ENCODE measurements at regions not wholly inside any gene's neighbourhood (a gene's known extent, or its start where the extent isn't known, plus 50 kb on each side); places are given as distances from the start of the nearest gene placed in this dataset.
"Not testable (repeated sequence)": the region's sequence is repeated elsewhere in the genome, so short reads cannot be mapped to it uniquely, and the experiment has no call there.

DNA sequence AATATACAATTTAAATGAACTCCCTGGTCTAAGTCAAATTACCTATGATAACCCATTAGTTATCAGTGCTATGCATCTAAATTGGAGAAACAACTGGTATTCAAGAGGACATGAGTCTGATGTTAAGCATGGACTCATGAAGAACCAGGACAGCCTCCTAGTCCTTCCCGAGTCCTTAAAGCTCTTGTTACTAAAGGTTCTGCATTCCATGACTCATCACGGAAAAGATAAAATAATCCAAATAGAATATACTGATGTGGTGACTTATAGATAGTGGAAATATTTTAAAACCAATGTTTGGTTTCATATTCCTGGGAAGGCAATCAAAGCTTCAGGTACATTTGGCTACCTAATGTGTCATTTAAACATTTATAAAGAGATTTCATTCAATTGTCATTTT, 117.2 kb upstream of the PMCH start:
- no peak for TF ChIP-seq JUND (IDR thresholded peaks at IDR 0.05; ENCODE audit: low read depth)
- in situ Hi-C loops (cut with HindIII; ENCODE audit: low pct_unique_long_range_greater_than_20kb, low sequenced_read_pairs) = no loop called here
- DNase-seq (ENCODE audit: low read depth in 1 of 2, low spot score in 1 of 2) = no peak

DNA sequence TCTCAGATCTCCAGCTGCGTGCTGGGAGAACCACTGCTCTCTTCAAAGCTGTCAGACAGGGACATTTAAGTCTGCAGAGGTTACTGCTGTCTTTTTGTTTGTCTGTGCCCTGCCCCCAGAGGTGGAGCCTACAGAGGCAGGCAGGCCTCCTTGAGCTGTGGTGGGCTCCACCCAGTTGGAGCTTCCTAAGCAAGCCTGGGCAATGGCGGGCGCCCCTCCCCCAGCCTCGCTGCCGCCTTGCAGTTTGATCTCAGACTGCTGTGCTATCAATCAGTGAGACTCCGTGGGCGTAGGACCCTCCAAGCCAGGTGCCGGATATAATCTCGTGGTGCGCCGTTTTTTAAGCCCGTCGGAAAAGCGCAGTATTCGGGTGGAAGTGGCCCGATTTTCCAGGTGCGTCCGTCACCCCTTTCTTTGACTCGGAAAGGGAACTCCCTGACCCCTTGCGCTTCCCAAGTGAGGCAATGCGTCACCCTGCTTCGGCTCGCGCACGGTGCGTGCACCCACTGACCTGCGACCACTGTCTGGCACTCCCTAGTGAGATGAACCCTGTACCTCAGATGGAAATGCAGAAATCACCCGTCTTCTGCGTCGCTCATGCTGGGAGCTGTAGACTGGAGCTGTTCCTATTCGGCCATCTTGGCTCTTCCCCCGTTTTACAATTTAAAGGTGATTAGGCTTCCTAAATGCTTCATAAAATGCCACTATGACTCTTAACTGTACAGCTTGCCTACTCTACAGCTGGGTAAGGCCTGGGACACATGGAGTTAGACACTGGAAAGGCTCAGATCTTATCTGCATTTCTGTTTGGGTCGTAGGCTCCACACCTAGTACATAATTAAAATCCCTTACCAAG, 115.7 kb upstream of the PMCH start:
- in situ Hi-C loops (cut with HindIII; ENCODE audit: low pct_unique_long_range_greater_than_20kb, low sequenced_read_pairs) = not testable (repeated sequence)
- DNase-seq (ENCODE audit: low read depth in 1 of 2, low spot score in 1 of 2) = peak in 1 of 2 experiments; percentile 9

GRCh38 chr12:102305486-102305885, 107.9 kb upstream of the PMCH start:
- in situ Hi-C loops (cut with HindIII; ENCODE audit: low pct_unique_long_range_greater_than_20kb, low sequenced_read_pairs) = no loop called here
- no peak for DNase-seq (ENCODE audit: low read depth in 1 of 2, low spot score in 1 of 2)
- no peak for TF ChIP-seq JUND (IDR thresholded peaks at IDR 0.05; ENCODE audit: low read depth)

DNA sequence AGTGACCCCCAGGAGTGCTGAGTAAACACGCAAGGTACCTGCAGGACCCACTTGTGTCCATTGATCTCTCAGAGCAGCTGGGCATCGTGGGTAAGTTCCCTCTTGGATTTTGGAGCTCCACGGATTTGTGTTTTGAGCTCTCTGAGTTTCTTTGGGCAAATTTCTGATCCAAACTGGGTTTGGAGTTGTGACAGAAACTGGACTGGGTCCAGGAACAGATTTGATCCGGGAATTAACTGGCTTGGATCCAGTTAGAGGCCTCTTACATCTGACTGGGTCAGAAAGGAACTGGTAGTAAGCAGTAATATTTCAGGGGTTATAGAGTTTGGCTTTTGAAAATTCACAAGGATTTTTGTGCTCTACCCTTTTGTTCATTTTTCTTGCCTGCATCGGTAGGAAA, 107.0 kb upstream of the PMCH start:
- DNase-seq (ENCODE audit: low read depth in 1 of 2, low spot score in 1 of 2); in situ Hi-C loops (cut with HindIII; ENCODE audit: low pct_unique_long_range_greater_than_20kb, low sequenced_read_pairs): not testable (repeated sequence)

GRCh38 chr12:102302553-102302952, 104.9 kb upstream of the PMCH start:
- in situ Hi-C loops (cut with HindIII; ENCODE audit: low pct_unique_long_range_greater_than_20kb, low sequenced_read_pairs) = no loop called here
- no peak for DNase-seq (ENCODE audit: low read depth in 1 of 2, low spot score in 1 of 2)
- no peak for TF ChIP-seq JUND (IDR thresholded peaks at IDR 0.05; ENCODE audit: low read depth)

- DNase-seq (ENCODE audit: low read depth in 1 of 2, low spot score in 1 of 2) = no peak
- TF ChIP-seq JUND (IDR thresholded peaks at IDR 0.05; ENCODE audit: low read depth) = no peak
- in situ Hi-C loops (cut with HindIII; ENCODE audit: low pct_unique_long_range_greater_than_20kb, low sequenced_read_pairs) = no loop called here
These were observed 103.9 kb upstream of the PMCH start for GRCh38 chr12:102301547-102301946.

DNA sequence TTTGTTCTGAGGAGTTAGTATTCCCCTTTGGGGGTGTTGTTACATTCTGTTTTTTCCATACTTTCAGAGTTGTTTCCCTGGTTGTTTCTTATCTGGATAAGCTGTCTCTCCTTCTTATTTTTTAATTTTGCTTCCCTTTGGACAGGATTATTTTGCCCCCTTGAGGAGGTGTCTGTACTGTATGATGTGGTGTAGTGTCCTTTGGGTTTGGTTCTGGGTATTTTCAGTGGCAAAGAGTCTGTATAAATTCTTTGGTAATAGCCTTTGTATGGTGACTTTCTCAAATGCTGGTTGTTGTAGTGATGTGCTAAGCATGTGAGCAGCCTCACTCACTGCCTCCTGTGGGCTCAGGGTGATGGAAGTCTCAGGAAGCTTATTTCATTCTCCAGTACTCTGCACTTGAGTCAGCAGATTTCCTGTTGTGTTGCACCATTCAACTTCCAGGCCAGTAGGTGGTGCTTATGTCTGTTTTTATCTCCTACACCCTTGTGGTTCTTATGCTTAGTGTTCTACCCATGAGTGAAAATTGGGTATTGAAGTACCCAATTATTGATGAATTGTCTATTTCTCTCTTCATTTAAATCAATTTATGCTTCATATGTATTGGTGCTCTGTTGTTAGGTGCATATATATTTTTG, 103.3 kb upstream of the PMCH start:
- no peak for TF ChIP-seq JUND (IDR thresholded peaks at IDR 0.05; ENCODE audit: low read depth)
- DNase-seq (ENCODE audit: low read depth in 1 of 2, low spot score in 1 of 2) = peak; percentile 55 to 79
- in situ Hi-C loops (cut with HindIII; ENCODE audit: low pct_unique_long_range_greater_than_20kb, low sequenced_read_pairs) = no loop called here

DNA sequence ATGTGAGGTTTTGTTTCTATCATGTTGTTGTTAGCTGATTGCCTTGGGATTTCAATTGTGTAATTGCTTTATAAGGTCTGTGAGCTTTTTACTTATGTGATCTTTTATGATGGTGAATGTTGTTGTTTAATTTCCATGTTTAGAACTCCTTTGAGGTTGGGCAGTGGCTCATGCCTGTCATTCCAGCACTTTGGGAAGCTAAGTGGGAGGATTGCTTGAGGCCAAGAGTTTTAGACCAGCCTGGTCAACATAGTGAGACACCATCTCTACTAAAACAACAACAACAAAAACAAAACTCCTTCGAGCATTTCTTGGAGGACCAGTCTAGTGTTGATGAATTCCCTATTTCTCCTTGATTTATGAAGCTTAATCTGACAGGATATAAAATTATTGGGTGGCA, 102.1 kb upstream of the PMCH start:
- TF ChIP-seq JUND (IDR thresholded peaks at IDR 0.05; ENCODE audit: low read depth) = no peak
- in situ Hi-C loops (cut with HindIII; ENCODE audit: low pct_unique_long_range_greater_than_20kb, low sequenced_read_pairs) = no loop called here
- no peak for DNase-seq (ENCODE audit: low read depth in 1 of 2, low spot score in 1 of 2)

GRCh38 chr12:102298022-102298421, 100.4 kb upstream of the PMCH start:
- TF ChIP-seq JUND (IDR thresholded peaks at IDR 0.05; ENCODE audit: low read depth) = no peak
- in situ Hi-C loops (cut with HindIII; ENCODE audit: low pct_unique_long_range_greater_than_20kb, low sequenced_read_pairs) = no loop called here
- DNase-seq (ENCODE audit: low read depth in 1 of 2, low spot score in 1 of 2) = no peak

DNA sequence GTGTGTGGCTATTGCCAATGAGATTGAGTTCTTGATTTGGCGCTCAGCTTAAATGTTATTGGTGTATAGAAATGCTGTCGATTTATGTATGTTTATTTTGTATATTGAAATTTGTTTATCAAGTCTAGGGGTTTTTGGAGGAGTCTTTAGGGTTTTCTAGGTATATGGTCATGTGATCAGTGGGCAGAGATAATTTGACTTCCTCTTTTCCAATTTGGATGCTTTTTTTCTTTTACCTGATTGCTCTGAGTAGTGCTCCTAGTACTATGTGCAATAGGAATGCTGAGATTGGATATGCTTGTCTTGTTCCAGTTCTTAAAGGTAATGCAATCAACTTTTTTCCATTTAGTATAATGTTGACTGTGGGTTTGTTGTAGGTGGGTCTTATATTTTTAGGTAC, 99.8 kb upstream of the PMCH start:
- no peak for DNase-seq (ENCODE audit: low read depth in 1 of 2, low spot score in 1 of 2)
- in situ Hi-C loops (cut with HindIII; ENCODE audit: low pct_unique_long_range_greater_than_20kb, low sequenced_read_pairs) = no loop called here

GRCh38 chr12:102294568-102294967, 96.9 kb upstream of the PMCH start:
- DNase-seq (ENCODE audit: low read depth in 1 of 2, low spot score in 1 of 2) = no peak
- no peak for TF ChIP-seq JUND (IDR thresholded peaks at IDR 0.05; ENCODE audit: low read depth)
- in situ Hi-C loops (cut with HindIII; ENCODE audit: low pct_unique_long_range_greater_than_20kb, low sequenced_read_pairs) = no loop called here

More for the DNA sequence above, 99.8 kb upstream of the PMCH start:
- TF ChIP-seq JUND (IDR thresholded peaks at IDR 0.05; ENCODE audit: low read depth) = no peak

DNA sequence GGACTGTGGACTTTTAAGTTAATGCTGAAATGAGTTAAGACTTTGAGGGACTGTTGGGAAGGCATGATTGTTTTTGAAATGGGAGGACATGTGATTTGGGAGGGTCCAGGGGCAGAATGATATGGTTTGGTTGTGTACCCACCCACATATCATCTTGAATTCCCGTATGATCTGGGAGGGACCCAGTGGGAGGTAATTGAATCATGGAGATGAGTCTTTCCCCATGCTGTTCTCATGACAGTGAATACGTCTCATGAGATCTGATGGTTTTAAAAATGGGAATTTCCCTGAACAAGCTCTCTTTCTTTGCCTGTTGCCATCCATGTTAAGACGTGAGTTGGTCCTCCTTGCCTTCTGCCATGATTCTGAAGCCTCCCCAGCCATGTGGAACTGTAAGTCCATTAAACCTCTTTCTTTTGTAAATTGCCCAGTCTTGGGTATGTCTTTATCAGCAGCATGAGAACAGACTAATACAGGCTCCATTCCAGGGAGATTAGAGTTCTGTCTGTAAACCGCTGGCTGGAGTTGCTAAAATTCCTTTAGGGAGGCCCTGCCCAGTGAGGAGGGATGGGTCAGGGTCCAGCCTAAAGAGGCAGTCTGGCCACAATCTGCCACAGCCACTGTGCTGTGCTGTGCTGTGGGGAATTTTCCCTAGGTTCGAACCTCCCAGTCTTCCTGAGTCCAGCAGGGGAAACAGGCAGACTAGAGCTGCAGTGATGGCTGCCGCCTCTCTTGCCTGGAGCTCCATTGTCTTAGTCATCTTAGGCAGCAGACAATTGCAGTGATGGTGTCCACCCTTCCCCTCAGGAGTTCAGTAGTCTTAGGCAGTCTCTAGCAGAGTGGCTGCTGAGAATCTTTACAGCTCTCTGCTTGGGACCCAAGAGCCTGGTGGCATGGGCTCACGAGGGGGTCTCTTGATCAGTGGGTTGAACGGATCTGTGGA, 94.1 kb upstream of the PMCH start:
- in situ Hi-C loops (cut with HindIII; ENCODE audit: low pct_unique_long_range_greater_than_20kb, low sequenced_read_pairs); DNase-seq (ENCODE audit: low read depth in 1 of 2, low spot score in 1 of 2): not testable (repeated sequence)

DNA sequence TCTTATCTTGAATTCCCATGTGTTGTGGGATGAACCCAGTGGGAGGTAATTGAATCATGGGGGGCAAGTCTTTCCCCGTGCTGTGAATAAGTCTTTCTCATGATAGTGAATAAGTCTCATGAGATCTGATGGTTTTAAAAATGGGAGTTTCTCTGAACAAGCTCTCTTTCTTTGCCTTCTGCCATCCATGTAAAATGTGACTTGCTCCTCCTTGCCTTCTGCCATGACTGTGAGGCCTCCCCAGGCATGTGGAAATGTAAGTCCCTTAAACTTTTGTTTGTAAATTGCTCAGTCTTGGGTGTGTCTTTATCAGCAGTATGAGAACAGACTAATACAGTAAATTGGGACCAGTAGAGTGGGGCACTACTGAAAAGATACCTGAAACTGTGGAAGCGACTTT, 92.1 kb upstream of the PMCH start:
- in situ Hi-C loops (cut with HindIII; ENCODE audit: low pct_unique_long_range_greater_than_20kb, low sequenced_read_pairs) = not testable (repeated sequence)

More for the DNA sequence above, 92.1 kb upstream of the PMCH start:
- DNase-seq (ENCODE audit: low read depth in 1 of 2, low spot score in 1 of 2) = not testable (repeated sequence)

Measured in T47D (cell line).